ENCODE measurements at regions not wholly inside any gene's neighbourhood (a gene's known extent, or its start where the extent isn't known, plus 50 kb on each side); places are given as distances from the start of the nearest gene placed in this dataset.

- H3K36me3 ChIP-seq (ENCODE audit: insufficient read depth, low read length) = no peaks in the 10 kb centered on the region
- no peaks in the 10 kb centered on the region for H3K9me3 ChIP-seq (ENCODE audit: low read length)
- no peak overlapping the region for H3K27ac ChIP-seq (ENCODE audit: low read depth, low read length, poor library complexity, severe bottlenecking)
- no peak overlapping the region for H3K4me2 ChIP-seq (ENCODE audit: low read length)
- no peaks in the 10 kb centered on the region for H3K79me2 ChIP-seq (ENCODE audit: insufficient read depth, low read length)
- H3K9ac ChIP-seq (ENCODE audit: low read length) = no peak overlapping the region
- H4K20me1 ChIP-seq (ENCODE audit: insufficient read depth, low read length) = no peaks in the 10 kb centered on the region
- no peak overlapping the region for H2AFZ ChIP-seq (ENCODE audit: low read length)
- H3K27me3 ChIP-seq (ENCODE audit: insufficient read depth, low read length) = no peaks in the 10 kb centered on the region
- H3F3A ChIP-seq (ENCODE audit: insufficient read depth, low read length) = no peaks in the 10 kb centered on the region
- H3K9me2 ChIP-seq (ENCODE audit: low read depth, low read length) = no peaks in the 10 kb centered on the region
- H3K4me3 ChIP-seq (ENCODE audit: low read depth, low read length, poor library complexity, severe bottlenecking) = no peak overlapping the region
- TF ChIP-seq CTCF (IDR thresholded peaks at IDR 0.05; ENCODE audit: low read length) (no peak), EZH2 (IDR thresholded peaks at IDR 0.05; ENCODE audit: borderline replicate concordance, low read length) (no peak)
- H3K4me1 ChIP-seq (ENCODE audit: insufficient read depth, low read length, severe bottlenecking) = no peaks in the 10 kb centered on the region
Measured at GRCh38 chr18:47677952-47678351, 252.5 kb downstream of the SMAD2 start.

- TF ChIP-seq CTCF (IDR thresholded peaks at IDR 0.05; ENCODE audit: low read length) (no peak), EZH2 (IDR thresholded peaks at IDR 0.05; ENCODE audit: borderline replicate concordance, low read length) (no peak)
- Histone ChIP-seq H3K27me3 (ENCODE audit: insufficient read depth, low read length) (no peaks in the 10 kb centered on the region), H3K4me3 (ENCODE audit: low read depth, low read length, poor library complexity, severe bottlenecking) (no peak overlapping the region), H2AFZ (ENCODE audit: low read length) (no peak overlapping the region), H3K79me2 (ENCODE audit: insufficient read depth, low read length) (no peaks in the 10 kb centered on the region), H3K9ac (ENCODE audit: low read length) (no peak overlapping the region), H3K4me2 (ENCODE audit: low read length) (no peak overlapping the region), H3K9me3 (ENCODE audit: low read length) (no peaks in the 10 kb centered on the region), H4K20me1 (ENCODE audit: insufficient read depth, low read length) (no peaks in the 10 kb centered on the region), H3F3A (ENCODE audit: insufficient read depth, low read length) (no peaks in the 10 kb centered on the region), H3K36me3 (ENCODE audit: insufficient read depth, low read length) (no peaks in the 10 kb centered on the region), H3K4me1 (ENCODE audit: insufficient read depth, low read length, severe bottlenecking) (no peaks in the 10 kb centered on the region), H3K9me2 (ENCODE audit: low read depth, low read length) (no peaks in the 10 kb centered on the region), H3K27ac (ENCODE audit: low read depth, low read length, poor library complexity, severe bottlenecking) (no peak overlapping the region)
Measured at GRCh38 chr18:47669815-47670214, 260.6 kb downstream of the SMAD2 start.

GRCh38 chr18:47658498-47658897 lies 272.0 kb downstream of the SMAD2 start:
- H3K9me2 ChIP-seq (ENCODE audit: low read depth, low read length) = no peaks in the 10 kb centered on the region
- H3K4me3 ChIP-seq (ENCODE audit: low read depth, low read length, poor library complexity, severe bottlenecking) = no peak overlapping the region
- H3F3A ChIP-seq (ENCODE audit: insufficient read depth, low read length) = no peaks in the 10 kb centered on the region
- H3K9ac ChIP-seq (ENCODE audit: low read length) = no peak overlapping the region
- H3K4me1 ChIP-seq (ENCODE audit: insufficient read depth, low read length, severe bottlenecking) = no peaks in the 10 kb centered on the region
- H3K27ac ChIP-seq (ENCODE audit: low read depth, low read length, poor library complexity, severe bottlenecking) = no peak overlapping the region
- no peaks in the 10 kb centered on the region for H4K20me1 ChIP-seq (ENCODE audit: insufficient read depth, low read length)
- H3K27me3 ChIP-seq (ENCODE audit: insufficient read depth, low read length) = no peaks in the 10 kb centered on the region
- H2AFZ ChIP-seq (ENCODE audit: low read length) = no peak overlapping the region
- TF ChIP-seq CTCF (IDR thresholded peaks at IDR 0.05; ENCODE audit: low read length) = 0 out of 2 replicates have a peak, but pooled peaks have one; percentile 6
- TF ChIP-seq EZH2 (IDR thresholded peaks at IDR 0.05; ENCODE audit: borderline replicate concordance, low read length) = no peak
- no peaks in the 10 kb centered on the region for H3K9me3 ChIP-seq (ENCODE audit: low read length)
- H3K79me2 ChIP-seq (ENCODE audit: insufficient read depth, low read length) = no peaks in the 10 kb centered on the region
- no peak overlapping the region for H3K4me2 ChIP-seq (ENCODE audit: low read length)
- no peaks in the 10 kb centered on the region for H3K36me3 ChIP-seq (ENCODE audit: insufficient read depth, low read length)

Data from OCI-LY1 (cell line).